Glomerular endothelial cell (primary cell): ENCODE measurements at regions not wholly inside any gene's neighbourhood (a gene's known extent, or its start where the extent isn't known, plus 50 kb on each side); places are given as distances from the start of the nearest gene placed in this dataset.
"Not testable (repeated sequence)": the region's sequence is repeated elsewhere in the genome, so short reads cannot be mapped to it uniquely, and the experiment has no call there.

ENCODE experiments used
- DNase-seq: peaks from one replicate; pipeline ENCODE4 v3.0.0-alpha.2; 2011; ENCODE audit warnings: low read depth, low spot score; ENCODE audit errors: extremely low read depth

GRCh38 chr16:5762362-5762761, 664.8 kb upstream of the EEF2KMT start:
- no peak for DNase-seq

- DNase-seq, result no peak
These were observed 664.0 kb upstream of the EEF2KMT start for GRCh38 chr16:5761592-5761991.

DNA sequence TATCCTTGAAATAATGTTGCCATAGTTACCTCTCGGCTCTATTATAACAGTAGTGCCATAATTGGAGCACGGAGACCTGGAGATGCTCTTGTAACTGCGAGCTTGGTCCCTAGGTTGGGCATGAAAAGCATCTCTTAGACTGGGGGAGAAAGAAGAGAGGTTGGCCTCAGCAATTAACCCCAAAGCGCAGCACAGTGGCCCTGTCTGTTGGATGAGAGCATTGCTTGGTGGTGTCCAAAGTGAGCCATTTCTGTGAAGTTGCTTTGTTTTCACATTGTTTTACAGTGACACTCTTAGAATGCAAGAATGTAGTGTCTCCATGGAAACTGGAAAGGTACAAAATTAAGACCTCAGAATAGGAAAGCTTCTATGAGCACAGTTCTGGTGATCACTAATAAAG, 660.7 kb upstream of the EEF2KMT start:
- no peak for DNase-seq

- DNase-seq, result no peak
These were observed 659.4 kb upstream of the EEF2KMT start for GRCh38 chr16:5756969-5757368.

GRCh38 chr16:5753381-5753780, 655.8 kb upstream of the EEF2KMT start:
- DNase-seq, result no peak

- no peak for DNase-seq
These were observed 653.6 kb upstream of the EEF2KMT start for GRCh38 chr16:5751216-5751615.

DNA sequence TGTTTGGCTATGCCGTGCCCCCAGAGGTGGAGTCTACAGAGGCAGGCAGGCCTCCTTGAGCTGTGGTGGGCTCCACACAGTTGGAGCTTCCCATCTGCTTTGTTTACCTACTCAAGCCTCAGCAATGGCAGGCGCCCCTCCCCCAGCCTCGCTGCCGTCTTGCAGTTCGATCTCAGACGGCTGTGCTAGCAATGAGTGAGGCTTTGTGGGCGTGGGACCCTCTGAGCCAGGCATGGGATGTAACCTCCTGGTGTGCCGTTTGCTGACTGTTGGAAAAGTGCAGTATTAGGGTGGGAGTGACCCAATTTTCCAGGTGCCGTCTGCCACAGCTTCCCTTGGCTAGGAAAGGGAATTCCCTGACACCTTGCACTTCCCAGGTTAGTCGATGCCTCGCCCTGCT, 652.8 kb upstream of the EEF2KMT start:
- DNase-seq, result not testable (repeated sequence)

GRCh38 chr16:5738586-5738985, 641.0 kb upstream of the EEF2KMT start:
- no peak for DNase-seq

DNA sequence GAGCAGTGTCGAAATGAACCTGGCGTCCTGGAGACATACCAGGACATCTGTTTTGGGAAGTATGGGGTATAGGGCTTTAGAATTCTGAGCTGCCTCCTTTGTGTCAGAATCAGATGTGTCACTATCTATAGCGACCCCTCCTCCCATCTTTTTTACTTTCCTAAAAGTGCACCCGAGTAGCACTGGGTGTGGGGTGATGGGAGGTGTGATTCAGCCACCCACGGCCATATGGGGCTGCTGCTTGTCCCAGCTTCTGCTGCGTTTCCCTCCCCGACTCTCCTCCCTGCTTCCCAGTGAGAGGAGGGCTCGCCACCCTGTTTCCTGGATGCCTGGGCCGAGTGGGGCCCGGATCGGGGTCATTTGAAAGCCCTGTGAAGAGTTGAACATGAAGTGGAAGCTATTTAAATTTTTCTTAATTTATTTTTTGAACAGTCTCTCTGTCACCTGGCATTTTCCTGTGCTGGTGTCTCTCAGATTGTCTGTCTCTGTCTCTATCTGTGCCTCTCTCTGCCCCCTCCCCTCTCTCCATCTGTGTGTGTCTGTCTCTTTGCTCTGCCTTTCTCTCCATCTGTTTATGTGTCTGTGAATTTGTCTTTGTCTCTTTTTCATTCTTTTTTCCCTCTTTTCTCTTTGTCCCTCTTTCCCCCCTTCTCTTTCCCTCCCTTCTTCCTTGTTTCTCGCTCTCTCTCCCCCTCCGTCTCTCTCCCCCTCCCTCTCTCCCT, 638.8 kb upstream of the EEF2KMT start:
- DNase-seq, result no peak

- no peak for DNase-seq
These were observed 637.8 kb upstream of the EEF2KMT start for GRCh38 chr16:5735444-5735843.

- DNase-seq, result no peak
These were observed 633.2 kb upstream of the EEF2KMT start for GRCh38 chr16:5730783-5731182.

DNA sequence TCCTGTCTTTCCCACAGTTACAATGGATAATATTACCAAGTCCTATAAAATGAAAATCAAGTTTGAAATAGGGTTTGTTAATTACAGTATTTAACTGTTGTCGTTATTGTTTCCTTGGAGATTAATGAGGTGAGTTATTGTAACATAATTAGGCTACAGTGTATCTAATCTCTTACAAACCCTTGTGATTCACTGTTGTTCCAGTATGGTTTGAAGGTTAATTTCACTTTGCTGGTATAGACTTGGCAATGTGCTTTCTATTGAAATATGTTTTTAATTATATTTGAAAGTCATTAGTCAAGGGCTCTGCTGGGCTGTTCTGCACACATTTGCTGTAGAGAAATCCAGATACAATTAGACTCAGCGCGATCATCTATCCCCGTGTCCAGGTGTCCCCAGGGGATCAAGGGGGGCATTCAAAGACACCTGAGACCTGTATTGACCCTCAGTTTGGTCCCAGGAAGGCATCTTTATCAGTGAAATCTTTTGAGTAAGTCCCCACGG, 624.6 kb upstream of the EEF2KMT start:
- no peak for DNase-seq

DNA sequence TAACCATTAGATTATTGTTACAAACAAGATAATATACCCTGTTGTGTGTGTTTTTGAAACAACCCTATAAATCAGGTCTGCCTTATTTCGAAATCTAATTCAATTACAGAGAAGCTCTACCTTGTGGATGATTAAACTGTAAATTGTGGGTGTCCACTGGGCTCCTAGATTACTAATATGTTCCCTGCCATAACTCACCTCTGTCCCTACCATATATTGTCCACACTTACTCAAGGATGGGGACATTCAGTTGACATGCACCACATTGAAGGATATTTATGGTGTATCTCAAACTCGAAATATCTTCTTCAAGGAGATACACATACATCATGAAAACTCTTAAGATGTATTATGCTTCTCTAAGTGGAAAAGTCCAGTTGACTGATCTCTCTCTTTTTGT, 617.6 kb upstream of the EEF2KMT start:
- DNase-seq, result no peak

DNA sequence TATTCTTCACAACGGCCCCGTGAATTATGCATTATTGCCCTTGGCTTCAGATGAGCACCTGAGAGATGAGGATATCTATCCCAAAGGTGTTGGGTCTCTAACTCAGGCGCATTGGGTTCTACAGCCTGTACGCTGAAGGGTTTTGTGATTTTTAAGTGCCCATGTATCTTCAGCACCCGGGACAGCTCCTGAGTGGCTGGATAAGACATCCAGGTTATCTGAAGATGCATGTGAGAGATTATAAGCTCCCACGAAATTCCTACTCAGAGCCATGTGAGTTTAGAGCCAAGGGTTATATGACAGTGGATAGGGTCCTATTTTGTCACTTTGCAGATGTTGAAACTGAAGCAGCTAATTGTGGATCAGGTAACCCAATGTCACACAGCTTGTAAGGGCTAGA, 612.3 kb upstream of the EEF2KMT start:
- DNase-seq, result no peak

- no peak for DNase-seq
These were observed 608.6 kb upstream of the EEF2KMT start for GRCh38 chr16:5706211-5706610.

DNA sequence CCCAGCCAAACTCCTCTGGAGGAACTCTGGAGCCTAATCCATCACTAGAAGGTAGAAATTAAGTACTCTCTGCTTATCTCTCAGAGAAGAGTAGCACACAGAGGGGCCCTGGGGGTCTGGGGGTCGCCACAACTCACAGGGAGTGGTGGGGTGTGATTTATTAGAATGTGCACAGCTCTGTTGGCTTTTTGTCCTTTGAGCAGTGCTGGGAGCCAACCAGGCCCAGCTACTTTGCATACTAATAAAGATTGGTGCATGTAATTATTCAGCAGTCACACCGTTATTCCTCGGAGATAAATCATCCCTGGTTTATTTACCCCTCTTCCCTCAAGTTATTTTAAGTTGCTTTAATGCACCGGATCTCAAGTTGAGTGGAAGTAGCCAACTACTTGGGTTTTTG, 606.7 kb upstream of the EEF2KMT start:
- DNase-seq, result no peak

- DNase-seq, result no peak
These were observed 595.8 kb upstream of the EEF2KMT start for GRCh38 chr16:5693426-5693825.

DNA sequence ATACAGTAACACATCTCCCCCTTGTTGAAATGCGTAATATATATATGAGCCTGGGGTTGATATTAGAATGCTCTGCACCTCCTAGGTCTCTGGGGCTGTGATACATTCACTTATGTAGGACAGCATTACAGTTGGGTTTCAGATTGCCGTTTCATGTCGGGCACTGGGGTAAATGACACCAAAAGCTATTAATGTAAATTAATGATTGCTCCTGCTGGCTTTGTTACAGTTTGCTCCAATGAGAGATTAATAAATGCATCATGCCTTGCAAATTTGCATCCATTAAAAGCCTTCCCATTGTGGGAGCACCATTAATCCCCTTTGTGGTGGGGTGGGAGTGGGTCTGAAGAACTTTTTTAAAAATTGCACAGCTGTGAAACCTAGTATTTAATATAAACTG, 584.4 kb upstream of the EEF2KMT start:
- no peak for DNase-seq

DNA sequence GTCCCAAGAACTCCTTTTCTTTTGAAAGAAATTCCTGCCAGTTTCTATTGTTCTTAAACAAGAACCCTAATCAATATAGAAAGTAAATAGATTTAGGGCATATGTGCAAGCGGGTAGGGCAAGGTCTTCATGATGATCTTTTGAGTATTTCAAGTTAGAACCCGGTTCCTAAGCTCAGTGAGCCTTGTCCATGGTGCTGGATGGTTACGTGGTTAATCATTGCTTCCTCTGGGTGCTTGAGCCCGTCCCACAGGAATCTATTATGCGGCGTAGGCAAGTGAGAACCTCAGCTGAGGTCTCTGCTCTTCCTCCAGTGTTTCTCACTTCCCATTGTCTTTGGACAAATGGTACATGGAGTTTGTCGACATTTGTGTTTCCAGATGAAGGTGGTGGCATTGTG, 580.8 kb upstream of the EEF2KMT start:
- DNase-seq, result no peak

GRCh38 chr16:5671421-5671820, 573.8 kb upstream of the EEF2KMT start:
- no peak for DNase-seq

- no peak for DNase-seq
These were observed 572.6 kb upstream of the EEF2KMT start for GRCh38 chr16:5670198-5670597.

GRCh38 chr16:5668553-5668952, 571.0 kb upstream of the EEF2KMT start:
- DNase-seq, result no peak

DNA sequence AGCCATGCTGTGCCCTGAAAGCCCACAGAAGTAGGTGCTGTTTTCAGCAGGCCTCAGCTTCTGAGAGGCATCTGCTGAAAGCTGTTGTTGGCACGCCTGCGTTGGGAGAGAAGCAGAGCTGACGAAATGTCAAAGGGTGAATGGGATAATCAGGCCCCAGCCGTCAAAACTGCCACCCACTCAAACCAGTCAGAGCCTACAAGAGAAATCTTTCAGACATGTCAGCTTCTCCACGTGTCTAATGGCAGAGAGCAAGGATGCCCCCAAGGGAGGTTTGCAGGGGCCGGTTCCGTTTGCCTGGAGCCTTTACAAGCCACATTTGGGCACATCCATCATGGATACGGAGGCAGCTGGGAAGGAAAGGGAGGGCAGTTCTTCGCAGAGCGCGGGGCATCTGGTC, 568.2 kb upstream of the EEF2KMT start:
- DNase-seq, result no peak
